GM23248 (cell line): ENCODE measurements at regions not wholly inside any gene's neighbourhood (a gene's known extent, or its start where the extent isn't known, plus 50 kb on each side); places are given as distances from the start of the nearest gene placed in this dataset.

Source experiments
- DNase-seq: peaks from one replicate; pipeline ENCODE4 v3.0.0-alpha.2; 2015
- H2AFZ ChIP-seq: fragments of 200-600 bp; sonication (generic); 2 replicates; pipeline ENCODE4 v1.6.1; 2016; ENCODE audit warnings: antibody characterized with exemption
- H3F3A ChIP-seq: fragments of 200-600 bp; sonication (generic); 2 replicates; pipeline ENCODE4 v1.6.1; 2016; ENCODE audit warnings: mild to moderate bottlenecking, antibody characterized with exemption, mixed run types; ENCODE audit not compliant: insufficient read depth
- H3K27ac ChIP-seq: fragments of 200-600 bp; sonication (generic); 2 replicates; pipeline ENCODE4 v1.5.1; 2016; ENCODE audit warnings: mild to moderate bottlenecking
- H3K27me3 ChIP-seq: fragments of 200-600 bp; sonication (generic); replicated peaks from 2 replicates; pipeline ENCODE4 v1.6.1; 2016; ENCODE audit warnings: mild to moderate bottlenecking; ENCODE audit not compliant: insufficient read depth
- H3K36me3 ChIP-seq: fragments of 200-600 bp; sonication (generic); 2 replicates; pipeline ENCODE4 v1.6.1; 2016; ENCODE audit warnings: low read depth, mild to moderate bottlenecking
- H3K4me1 ChIP-seq: fragments of 200-600 bp; sonication (generic); 2 replicates; pipeline ENCODE4 v1.6.1; 2016; ENCODE audit warnings: mild to moderate bottlenecking; ENCODE audit not compliant: insufficient read depth
- H3K4me2 ChIP-seq: fragments of 200-600 bp; sonication (generic); one replicate; pipeline ENCODE4 v1.6.1; 2016; ENCODE audit warnings: mild to moderate bottlenecking; ENCODE audit not compliant: unreplicated experiment
- H3K4me3 ChIP-seq: fragments of 200-600 bp; sonication (generic); 2 replicates; pipeline ENCODE4 v1.5.1; 2016; ENCODE audit warnings: mild to moderate bottlenecking
- H3K79me2 ChIP-seq: fragments of 200-600 bp; sonication (generic); 2 replicates; pipeline ENCODE4 v1.6.1; 2016; ENCODE audit warnings: mild to moderate bottlenecking; ENCODE audit not compliant: insufficient read depth
- H3K9ac ChIP-seq: fragments of 200-600 bp; sonication (generic); 2 replicates; pipeline ENCODE4 v1.6.1; 2016; ENCODE audit warnings: mild to moderate bottlenecking
- H3K9me2 ChIP-seq: fragments of 200-600 bp; sonication (generic); 2 replicates; pipeline ENCODE4 v1.6.1; 2016; ENCODE audit warnings: mixed run types, mild to moderate bottlenecking, moderate library complexity; ENCODE audit not compliant: insufficient read depth
- H3K9me3 ChIP-seq: fragments of 200-600 bp; sonication (generic); one replicate; pipeline ENCODE4 v1.6.1; 2017; ENCODE audit warnings: low read depth
- H4K20me1 ChIP-seq: fragments of 200-600 bp; sonication (generic); 2 replicates; pipeline ENCODE4 v1.6.0; 2016; ENCODE audit not compliant: insufficient read depth
- EZH2 ChIP-seq: fragments of 200-600 bp; sonication (generic); IDR thresholded peaks from 2 replicates; pipeline ENCODE4 v1.6.1; 2018; ENCODE audit warnings: antibody characterized with exemption, mild to moderate bottlenecking; ENCODE audit not compliant: insufficient read depth, poor library complexity, severe bottlenecking
- EZH2phosphoT487 ChIP-seq: fragments of 200-600 bp; sonication (generic); IDR thresholded peaks from 2 replicates; pipeline ENCODE4 v1.6.1; 2018; ENCODE audit warnings: antibody characterized with exemption, moderate library complexity, mild to moderate bottlenecking, low read depth; ENCODE audit not compliant: insufficient read depth
- WGBS, 2 experiments: methylation state at CpG; one replicate each; pipeline ENCODE4 v1.1.6; 2015 to 2017; ENCODE audit warnings: low lambda C conversion rate in 2 of 2, low coverage in 1 of 2; ENCODE audit errors: missing lambda C conversion rate in 2 of 2; 5-methylcytosine and 5-hydroxymethylcytosine counted together
- in situ Hi-C: fragments of 300-500 bp; cut with MboI; formaldehyde crosslinking; loops from 2 replicates; pipeline ENCODE4 v1.15.0; 2020

- Histone ChIP-seq H3K79me2 (no peaks in the 10 kb centered on the region), H3K4me1 (no peaks in the 10 kb centered on the region), H4K20me1 (no peaks in the 10 kb centered on the region), H3K36me3 (no peaks in the 10 kb centered on the region), H3F3A (no peaks in the 10 kb centered on the region), H3K9ac (no peak overlapping the region), H2AFZ (no peak overlapping the region), H3K27me3 (no peaks in the 10 kb centered on the region), H3K4me2 (no peak overlapping the region), H3K9me2 (no peaks in the 10 kb centered on the region), H3K27ac (no peak overlapping the region), H3K9me3 (no peaks in the 10 kb centered on the region), H3K4me3 (no peak overlapping the region)
- TF ChIP-seq EZH2phosphoT487: no peak
- TF ChIP-seq EZH2: no peak
- in situ Hi-C loops: no loop called here
- DNase-seq: peak; percentile 10
- 67 to 78% methylated on average over 5 of the region's 5 CpGs for WGBS, 2 experiments
These were observed 247.6 kb downstream of the CBLL2 start for GRCh38 chrX:22520128-22520828.

- H3K27me3 ChIP-seq: no peaks in the 10 kb centered on the region
- in situ Hi-C loops: no loop called here
- H3K79me2 ChIP-seq: no peaks in the 10 kb centered on the region
- peak; percentile 89 for DNase-seq
- H2AFZ ChIP-seq: no peak overlapping the region
- 0% methylated on average over 3 of the region's 3 CpGs for WGBS, 2 experiments
- H3K9ac ChIP-seq: peak overlapping the region; percentile 54; the same call in 1 of the 2 replicates
- H3K4me2 ChIP-seq: peak overlapping the region; percentile 64
- H3K4me3 ChIP-seq: no peak overlapping the region
- no peaks in the 10 kb centered on the region for H3K9me2 ChIP-seq
- H3K36me3 ChIP-seq: no peaks in the 10 kb centered on the region
- peak overlapping the region; percentile 90 for H3K27ac ChIP-seq
- no peaks in the 10 kb centered on the region for H4K20me1 ChIP-seq
- H3K4me1 ChIP-seq: peaks cover 18% of the 10 kb centered on the region
- H3F3A ChIP-seq: peaks cover 4% of the 10 kb centered on the region; the same call in 1 of the 2 replicates
- H3K9me3 ChIP-seq: no peaks in the 10 kb centered on the region
- TF ChIP-seq EZH2phosphoT487 (no peak), EZH2 (no peak)
These were observed 253.6 kb downstream of the CBLL2 start for GRCh38 chrX:22526339-22526738.

GRCh38 chrX:22527302-22527701 lies 254.6 kb downstream of the CBLL2 start:
- TF ChIP-seq EZH2phosphoT487 (no peak), EZH2 (no peak)

GRCh38 chrX:22533898-22534297 lies 261.2 kb downstream of the CBLL2 start:
- DNase-seq: no peak
- Histone ChIP-seq H3K27me3 (no peaks in the 10 kb centered on the region), H3K36me3 (no peaks in the 10 kb centered on the region), H3K4me2 (no peak overlapping the region), H3K4me3 (no peak overlapping the region), H4K20me1 (no peaks in the 10 kb centered on the region), H3F3A (peaks cover 8% of the 10 kb centered on the region; the same call in 1 of the 2 replicates), H3K4me1 (peaks cover 12% of the 10 kb centered on the region), H2AFZ (no peak overlapping the region), H3K9ac (no peak overlapping the region), H3K27ac (peak overlapping the region; percentile 15; the same call in 1 of the 2 replicates), H3K79me2 (no peaks in the 10 kb centered on the region), H3K9me3 (no peaks in the 10 kb centered on the region), H3K9me2 (no peaks in the 10 kb centered on the region)
- WGBS, 2 experiments: 92 to 100% methylated on average over 5 of the region's 5 CpGs
- TF ChIP-seq EZH2phosphoT487: no peak
- TF ChIP-seq EZH2: no peak
- in situ Hi-C loops: no loop called here

More at GRCh38 chrX:22527302-22527701, 254.6 kb downstream of the CBLL2 start:
- 0 to 8% methylated on average over 1 of the region's 1 CpG for WGBS, 2 experiments
- Histone ChIP-seq H3K9me3 (no peaks in the 10 kb centered on the region), H3K79me2 (no peaks in the 10 kb centered on the region), H3K9me2 (no peaks in the 10 kb centered on the region), H3K4me2 (no peak overlapping the region), H3F3A (peaks cover 4% of the 10 kb centered on the region; the same call in 1 of the 2 replicates), H3K27ac (no peak overlapping the region), H2AFZ (no peak overlapping the region), H3K4me3 (no peak overlapping the region), H3K9ac (no peak overlapping the region), H4K20me1 (no peaks in the 10 kb centered on the region), H3K4me1 (peaks cover 18% of the 10 kb centered on the region), H3K27me3 (no peaks in the 10 kb centered on the region), H3K36me3 (no peaks in the 10 kb centered on the region)
- DNase-seq: no peak
- in situ Hi-C loops: no loop called here
